Neural cell (in vitro differentiated cells): ENCODE measurements at regions not wholly inside any gene's neighbourhood (a gene's known extent, or its start where the extent isn't known, plus 50 kb on each side); places are given as distances from the start of the nearest gene placed in this dataset.

Experiments used
- H2AFZ ChIP-seq: fragments of 200-600, 300-800 bp; sonication (generic), shearing (Covaris generic); 2 replicates; pipeline ENCODE4 v1.6.0; 2014; ENCODE audit warnings: low read depth, mild to moderate bottlenecking, antibody characterized with exemption, low read length, moderate library complexity
- H3F3A ChIP-seq: fragments of 200-600 bp; shearing (Covaris generic); 2 replicates; pipeline ENCODE4 v1.6.1; 2016; ENCODE audit warnings: mild to moderate bottlenecking, moderate library complexity, mixed read lengths, antibody characterized with exemption, low read length; ENCODE audit not compliant: insufficient read depth, poor library complexity, severe bottlenecking
- H3K27ac ChIP-seq: fragments of 200-600, 300-800 bp; sonication (generic), shearing (Covaris generic); 2 replicates; pipeline ENCODE4 v1.5.1; 2014; ENCODE audit warnings: mild to moderate bottlenecking, low read length, moderate library complexity
- H3K27me3 ChIP-seq: fragments of 300-800, 200-600 bp; sonication (generic), shearing (Covaris generic); 2 replicates; pipeline ENCODE4 v1.6.0; 2014; ENCODE audit warnings: mild to moderate bottlenecking, low read depth, low read length, moderate library complexity; ENCODE audit not compliant: insufficient read depth
- H3K36me3 ChIP-seq: fragments of 300-800, 200-600 bp; sonication (generic), shearing (Covaris generic); 2 replicates; pipeline ENCODE4 v1.5.1; 2014; ENCODE audit warnings: mild to moderate bottlenecking, antibody characterized with exemption, low read length, moderate library complexity; ENCODE audit not compliant: insufficient read depth
- H3K4me2 ChIP-seq: fragments of 300-800, 200-600 bp; sonication (generic), shearing (Covaris generic); 2 replicates; pipeline ENCODE4 v1.6.0; 2014; ENCODE audit warnings: mild to moderate bottlenecking, low read length
- H3K4me3 ChIP-seq: fragments of 300-800, 200-600 bp; sonication (generic), shearing (Covaris generic); 2 replicates; pipeline ENCODE4 v1.5.1; 2014; ENCODE audit warnings: mild to moderate bottlenecking, low read length, moderate library complexity
- H3K79me2 ChIP-seq: fragments of 200-600 bp; shearing (Covaris generic); replicated peaks from 2 replicates; pipeline ENCODE4 v1.6.0; 2014; ENCODE audit warnings: mild to moderate bottlenecking, low read length, moderate library complexity; ENCODE audit not compliant: insufficient read depth
- H3K9ac ChIP-seq: fragments of 300-800, 200-600 bp; sonication (generic), shearing (Covaris generic); 2 replicates; pipeline ENCODE4 v1.6.1; 2016; ENCODE audit warnings: mild to moderate bottlenecking, low read length, mixed read lengths
- H3K9me2 ChIP-seq: fragments of 200-600 bp; shearing (Covaris generic); 2 replicates; pipeline ENCODE4 v1.6.1; 2016; ENCODE audit warnings: mild to moderate bottlenecking, low read length, mixed read lengths; ENCODE audit not compliant: insufficient read depth
- H3K9me3 ChIP-seq: fragments of 200-600, 300-800 bp; sonication (generic), shearing (Covaris generic); 2 replicates; pipeline ENCODE4 v1.6.1; 2016; ENCODE audit warnings: mild to moderate bottlenecking, mixed run types, low read length, moderate library complexity, mixed read lengths
- H4K20me1 ChIP-seq: fragments of 200-600 bp; shearing (Covaris generic); 2 replicates; pipeline ENCODE4 v1.6.1; 2016; ENCODE audit warnings: mild to moderate bottlenecking, mixed run types; ENCODE audit not compliant: insufficient read depth
- EP300 ChIP-seq: fragments of 450-650 bp; conservative IDR thresholded peaks from 2 replicates; pipeline ENCODE4 v1.6.1; 2014; ENCODE audit warnings: antibody characterized with exemption, mild to moderate bottlenecking, moderate library complexity; ENCODE audit not compliant: poor library complexity, severe bottlenecking
- EZH2 ChIP-seq: fragments of 200-600, 300-800 bp; shearing (Covaris generic), sonication (generic); IDR thresholded peaks from 2 replicates; pipeline ENCODE4 v1.6.1; 2014; ENCODE audit warnings: antibody characterized with exemption, low read length, borderline replicate concordance, mild to moderate bottlenecking; ENCODE audit not compliant: insufficient read depth, poor library complexity, severe bottlenecking
- MXI1 ChIP-seq: fragments of 450-650 bp; conservative IDR thresholded peaks from 2 replicates; pipeline ENCODE4 v1.6.1; 2014; ENCODE audit warnings: antibody characterized with exemption, mild to moderate bottlenecking; ENCODE audit not compliant: poor library complexity, severe bottlenecking
- POLR2AphosphoS5 ChIP-seq: IDR thresholded peaks from 2 replicates; pipeline ENCODE4 v1.6.1; 2012
- RAD21 ChIP-seq: fragments of 450-650 bp; conservative IDR thresholded peaks from 2 replicates; pipeline ENCODE4 v1.6.1; 2014; ENCODE audit warnings: antibody characterized with exemption, mild to moderate bottlenecking, moderate library complexity
- REST ChIP-seq: IDR thresholded peaks from 2 replicates; pipeline ENCODE4 v1.6.1; 2012; ENCODE audit warnings: borderline replicate concordance
- SMC3 ChIP-seq: fragments of 450-650 bp; conservative IDR thresholded peaks from 2 replicates; pipeline ENCODE4 v1.6.1; 2014; ENCODE audit warnings: antibody characterized with exemption, mild to moderate bottlenecking, moderate library complexity; ENCODE audit not compliant: poor library complexity
- TAF1 ChIP-seq: IDR thresholded peaks from 2 replicates; pipeline ENCODE4 v1.6.1; 2012; ENCODE audit warnings: low read depth
- TF ChIP-seq, protein P1 (sequence below): fragments of 450-650 bp; IDR thresholded peaks from 2 replicates; pipeline ENCODE4 v1.5.1; 2014; ENCODE audit warnings: antibody characterized with exemption, mild to moderate bottlenecking, moderate library complexity; ENCODE audit not compliant: poor library complexity, severe bottlenecking

DNA sequence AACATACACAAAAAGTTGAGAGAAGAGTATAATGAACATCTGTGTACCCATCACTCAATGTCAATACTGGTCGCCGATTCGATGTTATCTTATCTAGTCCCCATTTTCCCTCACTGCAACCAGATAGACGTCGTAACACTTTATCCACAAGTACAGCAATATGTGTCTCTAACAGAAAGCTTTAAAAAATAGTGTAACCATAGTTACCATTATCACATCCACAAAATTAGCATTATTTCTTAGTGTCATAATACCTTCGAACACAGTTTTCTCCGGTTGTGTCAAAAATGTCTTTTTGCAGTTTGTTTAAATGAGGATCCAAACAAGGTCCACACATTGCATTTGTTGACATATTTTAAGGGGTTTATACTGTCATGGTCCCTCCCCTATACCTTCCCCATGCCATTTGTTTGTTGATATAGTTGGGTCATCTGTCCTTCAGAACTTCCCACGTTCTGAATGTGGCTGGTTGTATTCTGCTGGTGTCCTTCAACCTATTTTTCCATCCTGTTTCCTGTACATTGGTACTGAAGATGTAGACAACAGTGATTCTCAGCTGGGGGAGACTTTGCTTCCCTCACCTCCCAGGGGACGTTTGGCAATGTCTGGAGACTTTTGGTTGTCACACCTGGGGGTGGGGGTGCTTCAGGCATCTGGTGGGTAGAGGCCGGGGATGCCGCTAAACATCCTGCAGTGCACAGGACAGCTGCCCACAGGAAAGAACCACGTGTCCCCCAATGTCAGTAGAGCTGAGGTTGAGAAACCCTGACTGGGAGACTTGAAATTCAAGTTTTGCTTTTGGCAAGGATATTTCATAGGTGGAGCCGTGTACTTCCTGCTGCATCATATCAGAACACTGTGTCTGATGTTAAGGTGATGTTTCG is 72.7 kb upstream of the SPRED2 start:
- Histone ChIP-seq H3K4me2 (no peak overlapping the region), H3K4me3 (no peak overlapping the region), H3K27me3 (no peaks in the 10 kb centered on the region), H3K36me3 (no peaks in the 10 kb centered on the region), H3K79me2 (no peaks in the 10 kb centered on the region), H3K9me2 (no peaks in the 10 kb centered on the region), H4K20me1 (no peaks in the 10 kb centered on the region), H2AFZ (no peak overlapping the region), H3K9ac (no peak overlapping the region), H3K27ac (no peak overlapping the region), H3F3A (no peaks in the 10 kb centered on the region), H3K9me3 (no peaks in the 10 kb centered on the region)
- TF ChIP-seq EP300 (no peak), MXI1 (no peak), POLR2AphosphoS5 (no peak), SMC3 (no peak), REST (no peak), RAD21 (no peak), TAF1 (no peak), EZH2 (no peak)
- TF ChIP-seq, protein P1, sequence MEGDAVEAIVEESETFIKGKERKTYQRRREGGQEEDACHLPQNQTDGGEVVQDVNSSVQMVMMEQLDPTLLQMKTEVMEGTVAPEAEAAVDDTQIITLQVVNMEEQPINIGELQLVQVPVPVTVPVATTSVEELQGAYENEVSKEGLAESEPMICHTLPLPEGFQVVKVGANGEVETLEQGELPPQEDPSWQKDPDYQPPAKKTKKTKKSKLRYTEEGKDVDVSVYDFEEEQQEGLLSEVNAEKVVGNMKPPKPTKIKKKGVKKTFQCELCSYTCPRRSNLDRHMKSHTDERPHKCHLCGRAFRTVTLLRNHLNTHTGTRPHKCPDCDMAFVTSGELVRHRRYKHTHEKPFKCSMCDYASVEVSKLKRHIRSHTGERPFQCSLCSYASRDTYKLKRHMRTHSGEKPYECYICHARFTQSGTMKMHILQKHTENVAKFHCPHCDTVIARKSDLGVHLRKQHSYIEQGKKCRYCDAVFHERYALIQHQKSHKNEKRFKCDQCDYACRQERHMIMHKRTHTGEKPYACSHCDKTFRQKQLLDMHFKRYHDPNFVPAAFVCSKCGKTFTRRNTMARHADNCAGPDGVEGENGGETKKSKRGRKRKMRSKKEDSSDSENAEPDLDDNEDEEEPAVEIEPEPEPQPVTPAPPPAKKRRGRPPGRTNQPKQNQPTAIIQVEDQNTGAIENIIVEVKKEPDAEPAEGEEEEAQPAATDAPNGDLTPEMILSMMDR = no peak

GRCh38 chr2:65504201-65504600 is 71.8 kb upstream of the SPRED2 start:
- Histone ChIP-seq H3K27me3 (no peaks in the 10 kb centered on the region), H3K4me2 (no peak overlapping the region), H2AFZ (no peak overlapping the region), H4K20me1 (no peaks in the 10 kb centered on the region), H3K27ac (no peak overlapping the region), H3F3A (no peaks in the 10 kb centered on the region), H3K36me3 (no peaks in the 10 kb centered on the region), H3K79me2 (no peaks in the 10 kb centered on the region), H3K9me3 (no peaks in the 10 kb centered on the region), H3K9ac (no peak overlapping the region), H3K9me2 (no peaks in the 10 kb centered on the region), H3K4me3 (no peak overlapping the region)
- no peak for TF ChIP-seq TAF1
- TF ChIP-seq, protein P1 = no peak
